Body of pancreas (tissue), 4 donors: ENCODE measurements at regions not wholly inside any gene's neighbourhood (a gene's known extent, or its start where the extent isn't known, plus 50 kb on each side); places are given as distances from the start of the nearest gene placed in this dataset.

Source experiments
- CTCF ChIP-seq, 7 experiments: fragments of 450-650 bp in 4 of 7; fragments of 200-600 bp in 3 of 7; sonication (generic) in 3 of 7; IDR thresholded peaks; one replicate each; pipeline ENCODE4 v1.5.1; 2016 to 2019; ENCODE audit warnings: antibody characterized with exemption in 7 of 7
- POLR2A ChIP-seq, 3 donors: fragments of 450-650 bp; IDR thresholded peaks; one replicate each; pipeline ENCODE4 v1.6.1; 2016; ENCODE audit warnings: antibody characterized with exemption in 3 of 3, mild to moderate bottlenecking in 2 of 3

- TF ChIP-seq CTCF (IDR thresholded peaks at IDR 0.05) (no peak), POLR2A (IDR thresholded peaks at IDR 0.05) (no peak)
Measured at GRCh38 chr6:160831739-160832138, 129.7 kb downstream of the PLG start.
